Ascending aorta (tissue), 2 donors: ENCODE measurements at regions not wholly inside any gene's neighbourhood (a gene's known extent, or its start where the extent isn't known, plus 50 kb on each side); places are given as distances from the start of the nearest gene placed in this dataset.

Experiments
- DNase-seq, 2 donors: peaks; one replicate each; pipeline ENCODE4 v3.0.0-alpha.2; 2019; ENCODE audit warnings: low spot score in 2 of 2
- H3K27ac ChIP-seq, 2 donors: fragments of 200-600 bp; sonication (generic); one replicate each; pipeline ENCODE4 v1.5.1; 2016 to 2017; ENCODE audit warnings: mild to moderate bottlenecking in 1 of 2
- H3K27me3 ChIP-seq: fragments of 200-600 bp; sonication (generic); one replicate; pipeline ENCODE4 v1.5.1; 2017
- H3K36me3 ChIP-seq, 2 donors: fragments of 200-600 bp; sonication (generic); one replicate each; pipeline ENCODE4 v1.5.1; 2016
- H3K4me1 ChIP-seq, 2 donors: fragments of 200-600 bp; sonication (generic); one replicate each; pipeline ENCODE4 v1.5.1; 2016 to 2017; ENCODE audit warnings: mild to moderate bottlenecking in 1 of 2
- H3K4me3 ChIP-seq, 2 donors: fragments of 200-600 bp; sonication (generic); one replicate each; pipeline ENCODE4 v1.5.1; 2016 to 2017; ENCODE audit warnings: mild to moderate bottlenecking in 1 of 2
- H3K9me3 ChIP-seq, 2 donors: fragments of 200-600 bp; sonication (generic); one replicate each; pipeline ENCODE4 v1.5.1; 2016
- intact Hi-C: fragments of 100-400 bp; cut with DNase I; formaldehyde crosslinking; loops from one replicate; pipeline ENCODE4 v1.15.1; 2023
- TF ChIP-seq, protein P1 (sequence below), 3 experiments: fragments of 200-600 bp in 2 of 3; fragments of 450-650 bp in 1 of 3; sonication (generic) in 2 of 3; IDR thresholded peaks; one replicate each; pipeline ENCODE4 v1.5.1; 2016 to 2019; ENCODE audit warnings: antibody characterized with exemption in 3 of 3, mild to moderate bottlenecking in 1 of 3, moderate library complexity in 1 of 3

GRCh38 chr10:60517805-60518204 lies 128.1 kb upstream of the ANK3 start:
- H3K9me3 ChIP-seq = no peaks in the 10 kb centered on the region
- H3K27me3 ChIP-seq = no peaks in the 10 kb centered on the region
- TF ChIP-seq, protein P1, sequence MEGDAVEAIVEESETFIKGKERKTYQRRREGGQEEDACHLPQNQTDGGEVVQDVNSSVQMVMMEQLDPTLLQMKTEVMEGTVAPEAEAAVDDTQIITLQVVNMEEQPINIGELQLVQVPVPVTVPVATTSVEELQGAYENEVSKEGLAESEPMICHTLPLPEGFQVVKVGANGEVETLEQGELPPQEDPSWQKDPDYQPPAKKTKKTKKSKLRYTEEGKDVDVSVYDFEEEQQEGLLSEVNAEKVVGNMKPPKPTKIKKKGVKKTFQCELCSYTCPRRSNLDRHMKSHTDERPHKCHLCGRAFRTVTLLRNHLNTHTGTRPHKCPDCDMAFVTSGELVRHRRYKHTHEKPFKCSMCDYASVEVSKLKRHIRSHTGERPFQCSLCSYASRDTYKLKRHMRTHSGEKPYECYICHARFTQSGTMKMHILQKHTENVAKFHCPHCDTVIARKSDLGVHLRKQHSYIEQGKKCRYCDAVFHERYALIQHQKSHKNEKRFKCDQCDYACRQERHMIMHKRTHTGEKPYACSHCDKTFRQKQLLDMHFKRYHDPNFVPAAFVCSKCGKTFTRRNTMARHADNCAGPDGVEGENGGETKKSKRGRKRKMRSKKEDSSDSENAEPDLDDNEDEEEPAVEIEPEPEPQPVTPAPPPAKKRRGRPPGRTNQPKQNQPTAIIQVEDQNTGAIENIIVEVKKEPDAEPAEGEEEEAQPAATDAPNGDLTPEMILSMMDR (IDR thresholded peaks at IDR 0.05) = no peak
- H3K4me3 ChIP-seq = no peak overlapping the region
- no peaks in the 10 kb centered on the region for H3K36me3 ChIP-seq
- no peak overlapping the region for H3K27ac ChIP-seq
- intact Hi-C loops = no loop called here
- DNase-seq = no peak
- no peaks in the 10 kb centered on the region for H3K4me1 ChIP-seq

GRCh38 chr10:60513281-60513680 lies 123.6 kb upstream of the ANK3 start:
- H3K27ac ChIP-seq = no peak overlapping the region
- TF ChIP-seq, protein P1 (IDR thresholded peaks at IDR 0.05) = no peak
- H3K4me3 ChIP-seq = no peak overlapping the region
- H3K27me3 ChIP-seq = no peaks in the 10 kb centered on the region
- H3K36me3 ChIP-seq = no peaks in the 10 kb centered on the region
- intact Hi-C loops = no loop called here
- no peak for DNase-seq
- no peaks in the 10 kb centered on the region for H3K9me3 ChIP-seq
- H3K4me1 ChIP-seq = no peaks in the 10 kb centered on the region

DNA sequence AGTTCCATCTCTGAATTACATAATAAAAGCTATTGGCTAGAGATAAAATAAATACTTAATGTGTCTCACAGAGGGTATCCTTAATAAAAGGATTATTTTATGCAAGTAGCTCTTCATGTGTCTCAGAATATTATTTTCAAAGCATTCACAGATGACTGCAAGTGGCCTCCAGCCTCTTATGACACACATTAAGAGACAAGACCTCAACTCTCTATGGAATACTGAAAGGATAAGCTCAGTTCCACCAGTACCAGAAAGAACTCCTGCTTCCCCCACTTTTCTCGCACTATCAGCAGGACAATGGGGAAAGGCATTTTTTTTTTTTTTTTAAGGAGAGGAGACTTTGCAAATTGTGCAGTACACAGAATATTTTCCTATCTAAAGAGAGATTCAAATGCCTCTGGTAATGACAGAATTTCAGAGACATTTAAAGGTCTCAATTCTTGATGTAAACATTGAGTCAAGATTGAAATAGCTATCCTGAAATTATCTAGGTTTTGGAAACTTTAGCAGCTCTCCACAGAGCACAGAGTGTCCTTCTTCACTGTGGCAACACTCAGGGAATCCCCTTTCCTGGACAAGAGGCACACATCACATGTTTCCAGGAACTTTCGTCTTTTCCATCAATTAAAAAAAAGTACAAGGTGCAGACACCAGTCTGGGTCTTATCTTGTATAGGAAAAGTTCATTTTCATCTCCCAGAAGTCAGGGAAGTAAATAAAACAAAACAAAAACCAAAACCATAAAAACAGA lies 122.0 kb upstream of the ANK3 start:
- no peak for DNase-seq
- Histone ChIP-seq H3K4me1 (no peaks in the 10 kb centered on the region), H3K9me3 (no peaks in the 10 kb centered on the region), H3K27ac (no peak overlapping the region), H3K36me3 (no peaks in the 10 kb centered on the region), H3K4me3 (no peak overlapping the region), H3K27me3 (no peaks in the 10 kb centered on the region)
- TF ChIP-seq, protein P1 (IDR thresholded peaks at IDR 0.05) = no peak
- intact Hi-C loops = no loop called here

DNA sequence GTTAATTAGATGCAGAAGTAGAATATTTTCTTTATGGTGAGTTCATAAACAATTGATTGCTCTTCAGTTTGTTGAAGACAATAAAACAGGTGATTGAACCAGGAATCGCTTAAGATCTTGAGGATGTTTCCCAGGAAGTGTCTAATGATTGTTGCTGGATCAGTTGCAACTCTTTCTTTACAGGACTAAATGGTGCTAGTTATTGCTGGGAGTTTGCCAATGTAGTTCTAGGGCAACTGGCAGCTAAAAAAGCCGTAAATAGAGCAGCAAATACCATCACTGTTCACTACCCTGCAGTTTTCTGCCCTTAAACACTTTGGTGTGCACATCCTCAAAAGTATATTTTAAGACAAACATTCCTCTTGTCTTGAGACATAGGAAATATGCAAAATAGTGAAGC lies 119.2 kb upstream of the ANK3 start:
- DNase-seq = no peak
- TF ChIP-seq, protein P1 (IDR thresholded peaks at IDR 0.05) = no peak
- no peaks in the 10 kb centered on the region for H3K27me3 ChIP-seq
- no peaks in the 10 kb centered on the region for H3K36me3 ChIP-seq
- no peak overlapping the region for H3K27ac ChIP-seq
- no peaks in the 10 kb centered on the region for H3K9me3 ChIP-seq
- intact Hi-C loops = no loop called here
- H3K4me1 ChIP-seq = no peaks in the 10 kb centered on the region
- no peak overlapping the region for H3K4me3 ChIP-seq

DNA sequence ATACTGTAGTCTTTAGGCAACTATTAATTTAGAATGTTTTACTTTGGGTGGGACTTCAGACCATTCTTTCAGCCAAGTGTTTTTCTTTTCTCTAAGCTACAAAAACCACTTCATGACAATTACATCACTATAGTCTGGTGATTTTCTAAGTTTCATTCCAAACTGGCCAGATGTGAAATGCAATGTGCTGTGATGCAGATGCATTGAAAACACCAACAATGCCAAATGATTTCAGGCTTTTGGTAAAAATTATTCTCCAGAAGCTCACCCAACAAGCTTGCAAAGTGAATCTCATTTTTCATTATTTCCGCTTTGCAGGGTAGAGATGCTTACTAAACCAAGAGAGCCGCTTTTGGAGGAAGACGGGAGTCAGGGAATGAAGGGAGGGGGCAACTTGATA lies 118.4 kb upstream of the ANK3 start:
- Histone ChIP-seq H3K27me3 (no peaks in the 10 kb centered on the region), H3K27ac (no peak overlapping the region), H3K9me3 (no peaks in the 10 kb centered on the region), H3K4me3 (no peak overlapping the region), H3K36me3 (no peaks in the 10 kb centered on the region), H3K4me1 (no peaks in the 10 kb centered on the region)
- intact Hi-C loops = no loop called here
- DNase-seq = no peak
- TF ChIP-seq, protein P1 (IDR thresholded peaks at IDR 0.05) = no peak

DNA sequence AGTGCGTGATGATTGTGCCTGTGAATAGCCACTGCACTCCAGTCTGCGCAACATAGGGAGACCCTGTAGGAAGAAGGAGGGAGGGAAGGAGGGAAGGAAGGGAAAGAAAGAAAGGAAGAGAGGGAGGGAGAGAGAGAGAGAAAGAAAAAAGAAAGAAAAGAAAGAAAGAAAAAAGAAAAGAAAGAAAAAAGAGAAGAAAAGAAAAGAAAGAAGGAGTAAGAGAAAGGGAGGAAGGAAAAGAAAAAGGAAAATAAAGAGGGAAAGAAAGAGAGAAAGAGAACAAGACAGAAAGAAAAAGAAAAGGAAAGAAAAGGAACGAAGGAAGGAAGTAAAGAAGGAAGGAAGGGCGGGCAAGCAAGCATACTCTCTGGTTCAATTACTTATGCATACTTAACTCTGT lies 112.9 kb upstream of the ANK3 start:
- TF ChIP-seq, protein P1 (IDR thresholded peaks at IDR 0.05) = no peak
- Histone ChIP-seq H3K4me1 (no peaks in the 10 kb centered on the region), H3K27me3 (no peaks in the 10 kb centered on the region), H3K9me3 (no peaks in the 10 kb centered on the region), H3K27ac (no peak overlapping the region), H3K36me3 (no peaks in the 10 kb centered on the region), H3K4me3 (no peak overlapping the region)
- intact Hi-C loops = no loop called here
- no peak for DNase-seq
